ENCODE measurements at regions not wholly inside any gene's neighbourhood (a gene's known extent, or its start where the extent isn't known, plus 50 kb on each side); places are given as distances from the start of the nearest gene placed in this dataset.

GRCh38 chr3:66165660-66166059 is 55.1 kb upstream of the SLC25A26 start:
- TF ChIP-seq CTCF (IDR thresholded peaks at IDR 0.05; ENCODE audit: control extremely low read depth, extremely low read depth, low read depth, missing control alignments): no peak
- CTCF ChIA-PET: interaction anchor here (0.9 to 1.6 kb wide), 4 partner anchors 9 to 28 kb away, joined by 3 to 6 read pairs (median 3); no protein-coding TSS in a partner anchor
- DNase-seq (ENCODE audit: extremely low spot score): no peak
- POLR2A ChIA-PET: no interaction called here

- no peak for DNase-seq (ENCODE audit: extremely low spot score)
- CTCF ChIA-PET: interaction anchor here (1.6 kb wide), 1 partner anchor 10 kb away, joined by 3 read pairs; no protein-coding TSS in a partner anchor
- POLR2A ChIA-PET: no interaction called here
- no peak for TF ChIP-seq CTCF (IDR thresholded peaks at IDR 0.05; ENCODE audit: control extremely low read depth, extremely low read depth, low read depth, missing control alignments)
Measured at GRCh38 chr3:66164155-66164554, 56.6 kb upstream of the SLC25A26 start.

GRCh38 chr3:66163222-66163621 is 57.6 kb upstream of the SLC25A26 start:
- ChIA-PET POLR2A (no interaction called here), CTCF (no interaction called here)
- TF ChIP-seq CTCF (IDR thresholded peaks at IDR 0.05; ENCODE audit: control extremely low read depth, extremely low read depth, low read depth, missing control alignments): no peak
- DNase-seq (ENCODE audit: extremely low spot score): no peak

GRCh38 chr3:66162766-66163165 is 58.0 kb upstream of the SLC25A26 start:
- ChIA-PET CTCF (no interaction called here), POLR2A (no interaction called here)
- DNase-seq (ENCODE audit: extremely low spot score): no peak
- TF ChIP-seq CTCF (IDR thresholded peaks at IDR 0.05; ENCODE audit: control extremely low read depth, extremely low read depth, low read depth, missing control alignments): no peak

GRCh38 chr3:66158933-66159683 is 61.7 kb upstream of the SLC25A26 start:
- ChIA-PET POLR2A (no interaction called here), CTCF (no interaction called here)
- DNase-seq (ENCODE audit: extremely low spot score): no peak
- no peak for TF ChIP-seq CTCF (IDR thresholded peaks at IDR 0.05; ENCODE audit: control extremely low read depth, extremely low read depth, low read depth, missing control alignments)

GRCh38 chr3:66154444-66154861 is 66.3 kb upstream of the SLC25A26 start:
- POLR2A ChIA-PET: no interaction called here
- CTCF ChIA-PET: interaction anchor here (1.3 to 2.0 kb wide), 3 partner anchors 11 to 21 kb away, joined by 3 to 6 read pairs (median 3); no protein-coding TSS in a partner anchor

More at GRCh38 chr3:66154444-66154861, 66.3 kb upstream of the SLC25A26 start:
- TF ChIP-seq CTCF (IDR thresholded peaks at IDR 0.05; ENCODE audit: control extremely low read depth, extremely low read depth, low read depth, missing control alignments): no peak
- no peak for DNase-seq (ENCODE audit: extremely low spot score)

All from GM10248 (cell line).